Sigmoid colon (tissue), 4 donors: ENCODE measurements at regions not wholly inside any gene's neighbourhood (a gene's known extent, or its start where the extent isn't known, plus 50 kb on each side); places are given as distances from the start of the nearest gene placed in this dataset.

Experiments used
- CTCF ChIP-seq, 4 experiments: fragments of 450-650 bp in 3 of 4; fragments of 200-600 bp in 1 of 4; IDR thresholded peaks; one replicate each; pipeline ENCODE4 v1.5.1; 2016 to 2019; ENCODE audit warnings: antibody characterized with exemption in 4 of 4, mild to moderate bottlenecking in 3 of 4, moderate library complexity in 2 of 4
- EP300 ChIP-seq, 4 donors: sonication (generic); formaldehyde crosslinking; IDR thresholded peaks; one replicate each; pipeline ENCODE4 v1.6.1; 2017; ENCODE audit warnings: antibody characterized with exemption in 4 of 4

- TF ChIP-seq CTCF (IDR thresholded peaks at IDR 0.05) (no peak), EP300 (IDR thresholded peaks at IDR 0.05) (no peak)
These were observed 96.0 kb downstream of the PLEKHG1 start for GRCh38 chr6:150695652-150696051.
